NB4 (cell line): ENCODE measurements at regions not wholly inside any gene's neighbourhood (a gene's known extent, or its start where the extent isn't known, plus 50 kb on each side); places are given as distances from the start of the nearest gene placed in this dataset.

Source experiments
- DNase-seq: peaks from one replicate; pipeline ENCODE4 v3.0.0; 2010; ENCODE audit warnings: low read depth
- H3K4me3 ChIP-seq: one replicate; pipeline ENCODE4 v1.5.1; 2011; ENCODE audit warnings: mild to moderate bottlenecking, low read depth, low read length, moderate library complexity
- MYC ChIP-seq: IDR thresholded peaks from 2 replicates; pipeline ENCODE4 v1.6.1; 2011; ENCODE audit warnings: low read depth, low read length
- POLR2A ChIP-seq: IDR thresholded peaks from 2 replicates; pipeline ENCODE4 v1.6.1; 2011; ENCODE audit warnings: mild to moderate bottlenecking; ENCODE audit not compliant: insufficient read length; ENCODE audit errors: extremely low read depth
- TF ChIP-seq, protein P1 (sequence below): IDR thresholded peaks from one replicate; pipeline ENCODE4 v1.5.1; 2012; ENCODE audit warnings: low read depth, low read length
- TF ChIP-seq, protein P2 (sequence below): IDR thresholded peaks from 2 replicates; pipeline ENCODE4 v1.6.1; 2011; ENCODE audit warnings: low read depth, low read length

DNA sequence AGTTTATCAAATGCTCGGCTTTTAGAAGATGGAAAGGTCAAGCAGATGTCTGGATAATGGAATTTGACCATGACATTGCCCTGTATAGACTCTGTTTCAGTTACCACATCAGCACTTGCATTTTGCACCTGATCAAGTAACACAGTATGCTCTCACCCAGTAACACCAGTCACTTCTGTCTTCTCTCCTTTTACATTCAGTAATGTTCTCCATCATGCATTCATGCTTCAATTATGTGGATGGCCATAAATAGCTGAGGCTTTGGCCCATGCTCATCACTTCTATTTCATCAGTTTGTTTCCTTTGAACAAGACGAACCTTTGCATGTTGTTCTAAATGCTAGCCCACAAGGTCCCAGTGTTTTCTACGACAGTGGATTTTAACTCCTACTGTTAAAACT lies 322.9 kb upstream of the ACVR2A start:
- no peak overlapping the region for H3K4me3 ChIP-seq
- no peak for DNase-seq
- TF ChIP-seq POLR2A, result no peak

DNA sequence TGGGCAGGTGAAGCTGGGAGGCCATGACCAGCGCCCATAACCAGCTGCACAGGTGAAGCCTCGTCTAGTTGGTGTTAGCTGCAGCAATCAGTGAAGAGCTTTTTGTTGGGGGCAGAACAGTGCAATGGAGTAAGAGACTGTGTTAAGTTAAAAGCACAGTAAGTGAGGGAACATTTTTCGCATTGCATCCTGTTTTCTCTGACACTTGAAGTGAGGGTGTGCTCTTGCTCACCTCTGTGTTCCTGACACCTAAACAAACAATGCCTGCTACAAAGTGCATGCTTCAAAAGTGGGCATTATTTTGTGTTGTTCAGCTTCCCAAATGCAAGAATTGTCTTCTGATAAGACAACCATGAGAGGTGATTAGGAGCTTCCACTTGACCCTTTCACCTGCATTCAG lies 324.0 kb upstream of the ACVR2A start:
- TF ChIP-seq, protein P1, sequence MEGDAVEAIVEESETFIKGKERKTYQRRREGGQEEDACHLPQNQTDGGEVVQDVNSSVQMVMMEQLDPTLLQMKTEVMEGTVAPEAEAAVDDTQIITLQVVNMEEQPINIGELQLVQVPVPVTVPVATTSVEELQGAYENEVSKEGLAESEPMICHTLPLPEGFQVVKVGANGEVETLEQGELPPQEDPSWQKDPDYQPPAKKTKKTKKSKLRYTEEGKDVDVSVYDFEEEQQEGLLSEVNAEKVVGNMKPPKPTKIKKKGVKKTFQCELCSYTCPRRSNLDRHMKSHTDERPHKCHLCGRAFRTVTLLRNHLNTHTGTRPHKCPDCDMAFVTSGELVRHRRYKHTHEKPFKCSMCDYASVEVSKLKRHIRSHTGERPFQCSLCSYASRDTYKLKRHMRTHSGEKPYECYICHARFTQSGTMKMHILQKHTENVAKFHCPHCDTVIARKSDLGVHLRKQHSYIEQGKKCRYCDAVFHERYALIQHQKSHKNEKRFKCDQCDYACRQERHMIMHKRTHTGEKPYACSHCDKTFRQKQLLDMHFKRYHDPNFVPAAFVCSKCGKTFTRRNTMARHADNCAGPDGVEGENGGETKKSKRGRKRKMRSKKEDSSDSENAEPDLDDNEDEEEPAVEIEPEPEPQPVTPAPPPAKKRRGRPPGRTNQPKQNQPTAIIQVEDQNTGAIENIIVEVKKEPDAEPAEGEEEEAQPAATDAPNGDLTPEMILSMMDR, result no peak
- no peak for TF ChIP-seq POLR2A
- H3K4me3 ChIP-seq, result no peak overlapping the region
- no peak for DNase-seq

DNA sequence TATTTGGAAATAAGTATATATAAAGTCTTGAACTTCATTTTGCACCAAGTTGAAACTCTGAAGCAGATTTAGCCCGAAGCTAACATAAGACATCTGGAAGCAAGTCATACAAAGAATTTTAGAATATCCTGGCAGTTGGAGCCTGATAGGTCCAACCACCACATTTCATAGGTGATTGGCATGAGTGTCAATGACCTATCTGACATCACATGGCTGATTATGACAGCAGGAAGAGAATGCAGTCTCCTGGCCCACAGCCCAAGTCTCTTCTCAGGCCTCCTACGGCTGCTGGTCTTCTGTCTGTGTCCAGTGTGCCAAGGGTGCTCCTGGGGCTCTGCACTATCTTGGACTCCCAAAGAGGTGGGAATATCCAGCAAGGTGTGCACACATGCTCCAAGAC lies 325.7 kb upstream of the ACVR2A start:
- no peak for TF ChIP-seq MYC
- TF ChIP-seq, protein P1, result no peak
- TF ChIP-seq POLR2A, result no peak
- TF ChIP-seq, protein P2, sequence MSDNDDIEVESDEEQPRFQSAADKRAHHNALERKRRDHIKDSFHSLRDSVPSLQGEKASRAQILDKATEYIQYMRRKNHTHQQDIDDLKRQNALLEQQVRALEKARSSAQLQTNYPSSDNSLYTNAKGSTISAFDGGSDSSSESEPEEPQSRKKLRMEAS, result no peak
- DNase-seq, result no peak
- no peak overlapping the region for H3K4me3 ChIP-seq

DNA sequence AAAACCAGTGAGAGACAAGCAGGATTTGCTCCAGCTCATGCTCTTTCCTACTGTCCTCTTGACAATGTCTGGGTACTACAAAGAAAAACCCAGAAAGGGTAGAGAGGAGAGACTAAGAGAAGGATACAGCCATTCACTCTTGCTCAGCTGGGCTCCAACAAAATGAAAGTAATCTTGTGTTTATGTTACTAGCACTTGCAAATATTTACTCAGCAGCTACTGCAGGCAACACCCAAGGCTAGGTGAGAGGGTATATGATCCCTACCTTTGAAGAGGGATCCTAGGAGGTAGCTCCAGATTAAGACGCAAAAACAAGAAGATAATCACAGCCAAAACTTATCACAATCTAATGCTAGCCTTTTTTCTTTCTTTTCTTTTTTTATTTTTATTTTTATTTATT lies 329.6 kb upstream of the ACVR2A start:
- no peak overlapping the region for H3K4me3 ChIP-seq
- TF ChIP-seq POLR2A (no peak), MYC (no peak)
- TF ChIP-seq, protein P1, result no peak
- TF ChIP-seq, protein P2, result no peak
- no peak for DNase-seq

DNA sequence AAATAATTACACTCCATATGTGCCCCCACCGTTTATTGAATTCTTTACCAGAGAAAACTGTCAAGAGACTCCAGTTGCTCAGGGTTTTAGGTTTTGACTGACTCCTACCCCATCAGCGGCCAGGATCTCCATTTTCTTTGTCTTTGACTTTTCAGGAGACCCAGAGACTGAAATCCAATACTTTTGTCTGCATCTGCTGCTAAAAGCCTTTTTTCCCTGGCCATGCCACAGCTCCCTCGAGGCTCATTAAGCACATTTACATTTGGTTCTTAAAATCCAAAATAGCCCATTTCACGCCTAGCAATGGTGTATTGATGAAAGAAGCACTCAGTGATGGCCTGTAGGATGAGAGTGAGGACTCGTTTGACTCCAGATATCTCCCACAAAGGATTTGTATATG lies 332.6 kb upstream of the ACVR2A start:
- H3K4me3 ChIP-seq, result no peak overlapping the region
- TF ChIP-seq, protein P2, result no peak
- TF ChIP-seq POLR2A, result no peak
- TF ChIP-seq MYC, result no peak
- TF ChIP-seq, protein P1, result no peak
- no peak for DNase-seq

DNA sequence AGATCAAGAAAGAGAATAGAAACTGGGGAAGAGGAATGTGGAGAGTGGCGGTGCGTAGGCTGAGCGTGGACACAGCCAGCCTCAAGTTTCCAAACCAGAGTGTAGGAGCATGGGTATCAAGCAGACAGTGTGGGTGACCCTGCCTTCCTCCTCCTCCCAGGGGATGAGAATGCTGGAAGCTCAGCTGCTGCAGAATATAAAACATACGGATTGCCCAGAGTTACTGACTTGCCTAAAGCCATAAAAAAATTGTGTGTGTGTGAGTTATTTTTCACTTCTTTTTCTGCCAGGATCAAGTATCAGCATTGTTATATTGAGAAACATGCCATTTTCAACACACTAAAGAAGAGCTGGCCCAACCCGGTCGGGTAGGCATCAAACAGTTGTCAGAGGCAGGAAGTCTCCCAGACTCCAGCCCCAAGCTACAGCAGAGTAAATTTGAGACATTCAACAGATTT lies 333.3 kb upstream of the ACVR2A start:
- TF ChIP-seq, protein P2, result no peak
- no peak for DNase-seq
- H3K4me3 ChIP-seq, result no peak overlapping the region

DNA sequence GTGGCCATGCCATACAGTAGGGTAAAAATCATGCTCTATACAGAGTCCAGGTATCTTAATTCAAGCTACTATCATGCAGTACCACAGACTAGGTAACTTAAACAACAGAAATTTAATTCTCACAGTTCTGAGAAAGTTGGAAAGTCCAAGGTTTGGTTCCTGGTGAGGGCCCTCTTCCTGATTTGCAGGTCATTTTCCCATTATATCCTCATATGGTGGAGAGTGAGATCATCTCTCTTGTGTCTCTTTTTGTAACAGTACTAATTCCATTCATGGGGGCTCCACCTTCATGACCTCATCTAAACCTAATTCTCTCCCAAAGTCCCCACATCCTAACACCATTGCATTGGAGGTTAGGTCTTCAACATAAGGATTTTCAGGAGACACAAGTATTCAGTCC lies 335.0 kb upstream of the ACVR2A start:
- TF ChIP-seq POLR2A (no peak), MYC (no peak)
- TF ChIP-seq, protein P1, result no peak
- TF ChIP-seq, protein P2, result no peak
- no peak overlapping the region for H3K4me3 ChIP-seq
- no peak for DNase-seq
